ENCODE measurements at regions not wholly inside any gene's neighbourhood (a gene's known extent, or its start where the extent isn't known, plus 50 kb on each side); places are given as distances from the start of the nearest gene placed in this dataset.
"Not testable (repeated sequence)": the region's sequence is repeated elsewhere in the genome, so short reads cannot be mapped to it uniquely, and the experiment has no call there.

DNA sequence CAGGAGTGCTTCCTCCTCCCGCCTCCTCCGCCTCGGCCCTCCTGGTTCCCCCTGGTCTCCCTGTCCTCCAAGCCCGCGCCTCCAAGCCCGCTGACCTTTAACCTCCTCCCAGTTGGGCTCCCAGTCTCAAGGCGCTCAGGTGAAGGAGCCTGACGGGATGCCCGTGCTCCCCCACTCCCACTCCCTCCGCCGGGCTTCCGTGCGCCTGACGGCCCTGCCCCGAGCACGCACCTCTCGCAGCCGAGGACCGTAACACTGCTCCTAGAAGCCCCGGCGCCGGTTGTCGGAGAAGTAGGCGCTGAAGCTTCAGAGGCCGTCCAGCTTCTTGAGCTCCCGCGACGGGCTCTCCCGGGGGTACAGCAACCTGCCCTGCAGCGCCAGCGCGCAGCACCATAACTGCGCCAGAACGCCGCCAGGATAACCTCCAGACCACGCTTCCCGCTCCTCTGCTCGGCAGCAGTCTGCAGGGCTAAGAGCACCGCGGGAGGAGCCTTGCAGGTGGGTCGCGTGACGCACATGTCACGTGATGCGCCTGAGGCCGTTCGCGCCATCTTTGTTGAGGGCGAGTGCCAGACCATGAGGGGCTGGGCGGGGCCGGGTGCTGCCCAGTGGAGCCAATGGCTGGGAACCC lies 71.0 kb upstream of the ZNF479 start:
- Histone ChIP-seq H3K27me3 (no peaks in the 10 kb centered on the region), H3K27ac (no peak overlapping the region), H3K4me1 (no peaks in the 10 kb centered on the region), H3K9me3 (peaks cover 4 to 11% of the 10 kb centered on the region in 2 donors), H3K4me3 (no peak overlapping the region), H3K36me3 (no peaks in the 10 kb centered on the region)
- DNase-seq (ENCODE audit: low spot score in 2 of 2): no peak
- intact Hi-C loops (cut with DNase I): no loop called here
- TF ChIP-seq, protein P1, sequence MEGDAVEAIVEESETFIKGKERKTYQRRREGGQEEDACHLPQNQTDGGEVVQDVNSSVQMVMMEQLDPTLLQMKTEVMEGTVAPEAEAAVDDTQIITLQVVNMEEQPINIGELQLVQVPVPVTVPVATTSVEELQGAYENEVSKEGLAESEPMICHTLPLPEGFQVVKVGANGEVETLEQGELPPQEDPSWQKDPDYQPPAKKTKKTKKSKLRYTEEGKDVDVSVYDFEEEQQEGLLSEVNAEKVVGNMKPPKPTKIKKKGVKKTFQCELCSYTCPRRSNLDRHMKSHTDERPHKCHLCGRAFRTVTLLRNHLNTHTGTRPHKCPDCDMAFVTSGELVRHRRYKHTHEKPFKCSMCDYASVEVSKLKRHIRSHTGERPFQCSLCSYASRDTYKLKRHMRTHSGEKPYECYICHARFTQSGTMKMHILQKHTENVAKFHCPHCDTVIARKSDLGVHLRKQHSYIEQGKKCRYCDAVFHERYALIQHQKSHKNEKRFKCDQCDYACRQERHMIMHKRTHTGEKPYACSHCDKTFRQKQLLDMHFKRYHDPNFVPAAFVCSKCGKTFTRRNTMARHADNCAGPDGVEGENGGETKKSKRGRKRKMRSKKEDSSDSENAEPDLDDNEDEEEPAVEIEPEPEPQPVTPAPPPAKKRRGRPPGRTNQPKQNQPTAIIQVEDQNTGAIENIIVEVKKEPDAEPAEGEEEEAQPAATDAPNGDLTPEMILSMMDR (IDR thresholded peaks at IDR 0.05): no peak

DNA sequence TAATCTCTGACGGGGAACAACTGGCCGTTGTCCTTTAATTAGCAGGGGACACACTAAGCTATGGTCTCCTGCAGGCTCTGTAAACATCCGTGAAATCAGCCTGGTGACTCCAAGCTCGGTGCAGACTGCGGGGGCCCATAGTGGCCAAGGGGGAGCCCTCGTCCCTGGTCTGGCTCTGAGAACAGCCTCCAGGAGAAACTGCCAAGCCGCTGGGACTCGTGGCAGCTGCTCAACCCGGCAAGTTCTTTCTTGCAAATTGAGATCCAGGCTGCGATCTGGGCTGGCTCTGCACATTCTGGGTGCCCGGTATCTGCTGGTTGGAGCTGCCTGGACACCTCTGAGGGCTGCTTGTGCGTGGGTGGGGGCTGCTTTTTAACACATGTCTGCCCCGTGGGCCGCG lies 71.6 kb upstream of the ZNF479 start:
- H3K4me1 ChIP-seq; H3K27ac ChIP-seq; H3K36me3 ChIP-seq; H3K4me3 ChIP-seq; intact Hi-C loops (cut with DNase I); DNase-seq (ENCODE audit: low spot score in 2 of 2); H3K27me3 ChIP-seq: not testable (repeated sequence)
- peaks cover 4 to 11% of the 10 kb centered on the region in 2 donors for H3K9me3 ChIP-seq

DNA sequence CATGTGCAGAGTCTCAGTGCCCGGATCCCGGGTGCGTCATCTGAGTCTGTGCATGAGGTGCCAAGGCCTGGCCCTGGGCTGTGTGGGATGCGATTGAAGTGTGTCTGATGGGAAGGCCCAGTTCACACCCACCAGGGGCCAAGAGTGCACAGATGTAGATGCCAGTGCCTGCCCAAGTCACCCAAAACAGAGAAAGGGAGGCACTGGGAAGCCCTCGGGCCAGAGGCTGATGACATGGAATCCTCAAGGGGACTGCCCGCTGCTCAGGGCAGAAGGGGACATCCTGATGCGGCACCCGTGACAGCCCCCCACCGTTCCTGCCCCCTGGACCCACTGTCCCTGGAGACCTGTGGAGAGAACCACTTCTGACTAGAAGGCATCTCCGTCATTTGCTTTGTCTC lies 72.2 kb upstream of the ZNF479 start:
- intact Hi-C loops (cut with DNase I): no loop called here
- H3K9me3 ChIP-seq: peaks cover 4 to 11% of the 10 kb centered on the region in 2 donors
- H3K4me3 ChIP-seq: no peak overlapping the region
- TF ChIP-seq, protein P1 (IDR thresholded peaks at IDR 0.05): no peak
- H3K27ac ChIP-seq: no peak overlapping the region
- H3K27me3 ChIP-seq: no peaks in the 10 kb centered on the region
- H3K36me3 ChIP-seq: no peaks in the 10 kb centered on the region
- DNase-seq (ENCODE audit: low spot score in 2 of 2): no peak
- H3K4me1 ChIP-seq: no peaks in the 10 kb centered on the region

DNA sequence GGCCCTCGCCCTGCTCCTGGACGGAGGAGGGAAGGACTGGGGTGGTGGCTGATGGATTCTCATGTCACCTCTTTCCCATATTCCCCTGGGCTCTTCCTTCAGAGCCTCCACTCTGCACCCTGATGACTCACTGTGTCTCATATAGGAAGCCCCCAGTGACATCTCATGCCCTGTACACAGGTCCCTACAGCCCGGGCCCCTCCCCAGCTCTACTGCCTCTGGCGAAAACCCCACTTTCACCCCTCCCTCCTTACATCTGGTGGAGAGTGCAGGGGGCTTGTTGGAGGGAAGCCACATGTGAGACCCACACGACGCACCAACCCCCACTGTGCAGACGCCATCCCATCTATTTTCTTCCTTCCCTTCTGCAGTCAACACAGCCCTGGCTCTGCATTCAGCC lies 72.8 kb upstream of the ZNF479 start:
- Histone ChIP-seq H3K9me3 (peaks cover 4 to 11% of the 10 kb centered on the region in 2 donors), H3K4me3 (no peak overlapping the region), H3K27ac (no peak overlapping the region), H3K4me1 (no peaks in the 10 kb centered on the region), H3K27me3 (no peaks in the 10 kb centered on the region), H3K36me3 (no peaks in the 10 kb centered on the region)
- no peak for DNase-seq (ENCODE audit: low spot score in 2 of 2)
- TF ChIP-seq, protein P1 (IDR thresholded peaks at IDR 0.05): no peak
- intact Hi-C loops (cut with DNase I): no loop called here

DNA sequence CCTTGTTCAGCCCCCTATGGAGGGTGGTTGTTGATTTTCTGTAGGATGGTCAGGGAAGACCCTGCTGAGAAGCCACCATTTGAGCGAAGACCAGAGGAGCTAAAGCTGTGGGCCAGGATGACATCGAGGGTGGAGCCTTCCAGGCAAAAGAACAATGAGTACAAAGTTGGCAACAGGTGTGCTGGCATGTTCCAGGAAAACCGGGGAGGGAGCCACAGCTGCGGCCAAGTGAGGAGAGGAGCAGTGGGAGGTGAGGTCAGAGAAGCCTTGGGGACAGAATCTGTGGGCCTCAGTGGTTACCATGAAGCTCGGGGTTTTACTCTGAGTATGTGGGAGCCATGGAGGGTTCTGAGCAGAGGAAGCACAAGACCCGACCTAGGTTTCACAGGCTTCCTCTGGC lies 75.6 kb upstream of the ZNF479 start:
- Histone ChIP-seq H3K27ac (no peak overlapping the region), H3K4me1 (no peaks in the 10 kb centered on the region), H3K27me3 (no peaks in the 10 kb centered on the region), H3K9me3 (peaks cover 0 to 5% of the 10 kb centered on the region in 2 donors), H3K36me3 (no peaks in the 10 kb centered on the region), H3K4me3 (no peak overlapping the region)
- no peak for DNase-seq (ENCODE audit: low spot score in 2 of 2)
- intact Hi-C loops (cut with DNase I): no loop called here
- TF ChIP-seq, protein P1 (IDR thresholded peaks at IDR 0.05): no peak

DNA sequence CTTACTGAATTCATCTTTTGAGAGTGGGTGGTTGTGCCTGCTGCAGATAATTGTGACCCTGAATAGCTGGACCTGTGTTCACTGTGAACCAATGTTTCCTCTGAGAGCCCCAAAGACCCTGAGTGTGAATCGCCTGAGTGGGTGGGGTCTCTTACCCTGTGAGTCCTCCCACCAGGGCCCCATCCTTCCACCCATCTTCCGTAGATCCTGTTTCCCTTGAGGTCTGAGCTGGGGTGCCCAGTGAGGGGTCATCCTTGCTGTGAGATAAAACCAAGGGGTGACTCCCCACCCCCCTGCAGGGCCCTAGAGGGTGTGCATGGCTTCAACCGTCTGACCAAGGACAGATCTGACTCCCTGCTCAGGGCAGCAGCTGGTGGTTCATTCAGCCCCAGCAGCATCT lies 78.0 kb upstream of the ZNF479 start:
- DNase-seq (ENCODE audit: low spot score in 2 of 2): no peak
- Histone ChIP-seq H3K9me3 (no peaks in the 10 kb centered on the region), H3K36me3 (no peaks in the 10 kb centered on the region), H3K27me3 (no peaks in the 10 kb centered on the region), H3K27ac (no peak overlapping the region), H3K4me3 (no peak overlapping the region), H3K4me1 (no peaks in the 10 kb centered on the region)
- TF ChIP-seq, protein P1 (IDR thresholded peaks at IDR 0.05): no peak
- intact Hi-C loops (cut with DNase I): no loop called here
